Germinal center (tissue), 1 donor: ENCODE measurements at regions not wholly inside any gene's neighbourhood (a gene's known extent, or its start where the extent isn't known, plus 50 kb on each side); places are given as distances from the start of the nearest gene placed in this dataset.
"Not testable (repeated sequence)": the region's sequence is repeated elsewhere in the genome, so short reads cannot be mapped to it uniquely, and the experiment has no call there.

Experiments used
- DNase-seq: peaks from one replicate; pipeline ENCODE4 v3.0.0; 2012; ENCODE audit warnings: mixed read lengths, low spot score

DNA sequence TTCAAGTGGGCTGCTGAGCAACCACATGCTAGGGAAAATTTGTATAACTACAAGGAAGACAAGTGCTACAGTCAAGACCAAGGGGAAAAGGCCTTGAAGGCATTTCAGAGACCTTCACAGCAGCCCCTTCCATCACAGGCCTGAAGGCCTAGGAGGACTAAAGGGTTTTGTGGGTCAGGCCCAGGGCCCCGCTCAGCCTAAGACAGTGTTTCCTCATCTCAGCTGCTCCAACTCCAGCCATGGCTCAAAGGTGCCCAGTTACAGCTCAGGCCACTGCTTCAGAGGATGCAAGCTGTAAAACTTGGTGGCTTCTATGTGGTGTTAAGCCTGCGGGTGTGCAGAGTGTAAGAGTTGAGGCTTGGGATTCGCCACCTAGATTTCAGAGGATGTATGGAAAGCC, 260.5 kb downstream of the NXPE2 start:
- DNase-seq, result no peak

DNA sequence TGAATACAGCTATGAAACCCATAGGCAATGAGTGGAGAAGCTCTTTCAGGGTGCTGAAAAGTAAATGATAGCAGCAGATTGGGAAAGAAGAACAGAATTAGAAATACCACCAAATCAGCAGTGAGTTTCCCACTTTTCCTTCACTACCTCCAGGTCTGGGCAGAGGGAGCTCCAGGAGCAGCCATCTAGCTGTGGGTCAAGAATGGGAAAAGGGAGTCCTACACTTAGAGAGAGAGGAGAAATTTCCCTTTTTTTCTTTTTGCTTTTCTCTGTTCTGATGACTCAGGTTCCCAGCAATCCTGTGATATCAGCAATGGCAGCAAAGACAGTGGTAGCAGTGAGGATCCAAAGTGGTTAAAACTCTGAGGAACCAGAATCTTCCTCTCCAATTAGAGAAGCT, 263.9 kb downstream of the NXPE2 start:
- DNase-seq, result no peak

DNA sequence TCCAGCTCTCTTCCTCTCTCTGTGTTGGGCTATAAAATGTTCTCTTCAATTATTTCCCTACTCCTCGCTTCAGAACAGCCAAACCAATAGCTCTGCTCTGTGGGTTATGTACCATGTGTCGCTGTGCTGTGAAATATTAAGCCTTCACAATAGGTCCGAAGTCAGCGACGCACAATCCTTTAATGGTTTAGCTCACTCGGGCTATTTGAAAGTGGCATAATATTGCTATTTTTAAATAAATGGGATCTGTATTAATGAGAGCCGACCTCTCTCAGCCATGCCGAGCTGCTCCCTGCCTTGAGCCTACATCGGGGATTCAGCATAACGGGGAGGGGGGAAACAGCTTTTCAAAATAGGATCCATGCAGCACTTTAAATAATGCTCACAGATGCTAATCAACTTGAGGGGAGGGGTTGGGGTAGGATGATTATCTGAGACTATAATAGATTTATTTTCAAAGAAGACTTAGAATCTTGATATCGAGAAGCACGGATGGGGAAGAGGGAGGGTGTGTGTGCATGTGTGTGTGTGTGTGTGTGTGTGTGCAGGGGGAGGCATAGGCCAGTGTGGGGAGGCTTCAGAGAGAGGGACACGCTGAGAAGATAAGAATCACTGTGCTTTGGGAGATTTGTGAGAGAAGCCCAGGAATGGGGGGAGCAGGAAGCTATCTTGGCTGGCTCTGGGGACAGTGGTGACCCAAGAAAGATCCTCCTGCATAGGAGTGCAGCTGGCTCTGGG, 271.5 kb downstream of the NXPE2 start:
- no peak for DNase-seq

DNA sequence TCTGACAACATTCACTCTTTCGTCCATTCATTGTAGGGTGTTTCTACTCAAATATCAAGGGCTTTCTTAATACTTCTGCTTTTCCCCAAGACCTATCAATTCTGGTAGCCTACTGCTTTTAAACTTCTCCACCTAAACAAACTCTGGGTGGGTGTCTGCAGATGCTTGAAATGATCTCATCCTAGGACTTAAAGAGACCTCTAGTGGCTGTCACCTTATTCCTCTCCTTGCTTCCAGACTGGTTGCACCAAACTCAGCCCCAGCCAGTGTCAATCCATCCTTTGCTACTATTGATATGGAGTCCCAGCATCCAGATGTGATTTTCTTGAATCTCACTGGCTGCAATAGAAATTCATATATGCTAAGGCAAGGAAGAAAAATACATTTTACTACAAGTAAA, 274.7 kb downstream of the NXPE2 start:
- no peak for DNase-seq

DNA sequence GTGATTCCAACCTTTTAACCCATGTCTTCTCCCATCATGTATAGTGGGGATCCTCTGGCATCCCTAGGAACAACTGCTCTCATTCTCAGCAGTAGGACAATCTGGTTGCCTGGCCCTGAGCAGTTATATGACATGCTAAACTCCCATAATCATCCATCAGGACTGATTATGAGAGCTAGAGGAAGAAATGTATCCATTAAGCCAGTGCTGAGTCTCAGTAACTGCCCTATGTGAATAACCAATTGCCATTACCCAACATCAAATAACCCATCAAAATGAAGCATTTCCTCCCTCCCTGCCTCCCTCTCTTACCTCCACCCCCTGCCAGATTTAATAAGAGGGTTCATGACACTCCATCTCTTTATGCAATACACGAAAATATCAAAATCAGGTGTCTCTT, 277.6 kb downstream of the NXPE2 start:
- DNase-seq, result no peak

DNA sequence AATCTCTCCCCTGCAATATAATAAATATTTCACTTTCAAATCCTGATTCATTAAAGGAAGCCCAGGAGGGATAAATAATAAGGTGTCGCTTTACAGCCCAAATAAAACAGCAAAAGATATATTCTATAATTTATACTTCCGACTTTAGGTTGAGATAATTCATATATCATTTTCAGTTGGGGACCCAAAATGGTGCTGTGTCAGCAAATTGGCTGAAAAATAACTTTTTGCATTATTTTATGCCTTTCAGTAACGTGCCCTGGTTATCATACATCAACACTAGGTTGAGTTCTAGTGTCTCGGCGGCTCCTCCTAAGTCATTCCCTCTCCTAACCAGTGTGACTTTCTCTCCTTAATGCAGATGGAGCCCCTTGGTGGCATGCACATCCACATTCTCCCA, 278.2 kb downstream of the NXPE2 start:
- no peak for DNase-seq

DNA sequence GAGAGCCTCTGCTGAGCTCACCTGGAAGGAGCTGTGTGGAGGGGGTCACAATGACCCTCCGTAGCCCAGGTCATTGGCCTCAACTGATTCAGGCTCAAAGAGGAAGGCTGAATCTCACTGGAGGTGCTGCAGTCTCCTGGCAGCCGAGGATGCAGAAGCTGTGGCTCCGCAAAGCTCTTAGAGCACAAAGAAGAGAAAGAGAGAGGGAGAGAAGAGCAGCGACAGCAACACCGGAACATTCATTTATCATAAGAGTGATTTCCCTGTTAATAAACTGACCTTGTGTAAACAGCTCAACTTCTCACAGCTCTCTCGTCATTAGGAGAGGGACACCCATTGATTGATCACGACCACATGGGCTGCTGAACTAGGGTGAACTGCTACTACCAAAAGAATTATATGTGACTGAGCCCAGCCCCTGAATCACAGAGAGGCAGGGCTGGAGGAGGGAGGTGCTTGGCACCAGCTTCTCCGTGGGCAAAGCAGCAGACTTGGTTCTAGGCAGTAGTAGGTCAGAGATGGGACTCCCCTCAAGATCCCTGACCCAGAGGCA, 281.7 kb downstream of the NXPE2 start:
- DNase-seq, result no peak

DNA sequence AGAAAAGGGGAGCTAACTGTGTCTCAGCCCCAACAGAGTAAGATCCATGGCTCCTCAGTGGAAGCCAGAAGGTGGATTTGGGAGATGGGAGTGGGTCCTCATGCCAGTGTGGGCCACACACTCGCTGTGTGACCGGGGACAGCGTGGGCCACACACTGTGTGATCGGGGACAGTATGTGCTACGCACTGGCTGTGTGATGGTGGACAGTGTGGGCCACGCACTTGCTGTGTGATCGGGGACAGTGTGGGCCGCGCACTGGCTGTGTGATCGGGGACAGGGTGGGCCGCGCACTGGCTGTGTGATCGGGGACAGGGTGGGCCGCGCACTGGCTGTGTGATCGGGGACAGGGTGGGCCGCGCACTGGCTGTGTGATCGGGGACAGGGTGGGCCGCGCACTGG, 282.5 kb downstream of the NXPE2 start:
- not testable (repeated sequence) for DNase-seq

DNA sequence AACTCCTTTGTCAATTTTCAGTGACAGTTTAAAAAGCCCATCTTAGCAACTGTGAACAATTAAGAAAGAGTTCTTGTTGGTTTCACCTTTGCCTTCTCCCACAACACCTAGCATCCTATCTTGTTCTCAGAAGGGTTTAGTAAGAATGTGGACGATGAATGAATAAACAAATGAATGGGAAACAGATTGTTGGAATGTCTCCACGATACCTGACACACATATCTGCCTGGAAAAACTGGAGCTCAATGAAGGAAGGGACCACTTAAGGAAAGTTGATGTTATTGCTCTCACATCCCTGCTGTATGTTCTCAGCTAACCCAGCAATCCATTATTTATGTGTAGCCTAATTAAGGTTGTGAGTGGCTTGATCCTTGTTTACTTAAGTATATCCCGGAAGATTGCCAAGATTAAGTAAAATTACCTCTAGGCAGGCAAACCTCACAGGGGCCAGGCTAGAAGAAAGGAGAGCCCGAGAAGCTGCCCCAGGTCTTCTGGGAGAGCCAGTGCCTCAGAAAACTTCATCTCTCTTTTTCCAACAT, 286.4 kb downstream of the NXPE2 start:
- DNase-seq, result no peak

DNA sequence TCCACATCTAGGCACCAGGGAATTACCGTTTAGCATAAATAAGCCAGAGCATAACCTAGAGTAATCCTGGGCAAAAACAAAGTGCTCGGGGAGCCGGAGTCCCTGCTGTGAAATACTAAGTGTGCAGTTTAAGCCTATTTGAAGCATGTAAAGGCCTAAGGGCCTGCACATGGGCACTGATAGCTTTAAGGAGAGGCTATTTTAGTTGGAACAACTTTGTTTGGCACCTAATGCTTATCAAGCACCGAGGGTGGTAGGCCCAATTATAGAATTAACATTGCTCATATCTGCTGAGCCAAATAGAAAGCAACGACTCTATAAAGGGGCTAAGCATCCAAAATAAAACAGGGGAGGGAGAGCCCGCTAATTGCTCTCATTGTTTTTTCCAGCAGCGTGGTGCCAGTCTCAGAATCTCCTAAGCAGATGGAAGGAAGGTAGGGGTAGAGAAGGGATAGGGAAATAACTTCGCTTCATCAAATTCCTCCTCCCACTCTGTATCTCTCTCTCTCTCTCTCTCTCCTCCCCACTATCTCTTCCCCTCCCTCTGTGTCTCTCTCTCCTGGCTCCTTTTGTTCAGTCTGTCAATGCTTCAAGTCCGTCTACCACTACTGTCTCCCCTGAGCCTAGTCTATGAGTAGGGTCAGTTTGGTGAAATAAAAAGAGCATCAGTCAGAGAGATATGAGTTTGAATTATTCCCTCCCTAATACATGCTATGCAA, 292.8 kb downstream of the NXPE2 start:
- DNase-seq, result no peak

DNA sequence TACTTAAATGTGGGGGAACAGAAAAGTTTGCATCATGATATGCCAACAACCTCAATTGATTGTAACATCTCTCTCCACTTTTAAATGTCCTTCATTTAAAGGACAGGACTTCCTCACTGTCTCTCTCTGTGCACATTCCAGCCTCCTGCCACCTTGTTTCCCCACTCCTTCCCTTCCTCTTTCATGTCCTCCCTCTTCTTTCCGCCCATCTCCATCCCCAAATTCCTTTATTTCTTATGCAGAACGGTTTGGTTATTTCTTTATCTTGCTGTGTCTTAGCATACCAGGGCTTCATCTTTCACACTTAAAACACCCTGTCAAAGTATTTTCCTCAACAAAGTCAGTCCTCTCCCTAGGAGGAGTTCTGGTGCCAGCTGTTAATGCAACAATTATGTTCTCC, 293.8 kb downstream of the NXPE2 start:
- no peak for DNase-seq

DNA sequence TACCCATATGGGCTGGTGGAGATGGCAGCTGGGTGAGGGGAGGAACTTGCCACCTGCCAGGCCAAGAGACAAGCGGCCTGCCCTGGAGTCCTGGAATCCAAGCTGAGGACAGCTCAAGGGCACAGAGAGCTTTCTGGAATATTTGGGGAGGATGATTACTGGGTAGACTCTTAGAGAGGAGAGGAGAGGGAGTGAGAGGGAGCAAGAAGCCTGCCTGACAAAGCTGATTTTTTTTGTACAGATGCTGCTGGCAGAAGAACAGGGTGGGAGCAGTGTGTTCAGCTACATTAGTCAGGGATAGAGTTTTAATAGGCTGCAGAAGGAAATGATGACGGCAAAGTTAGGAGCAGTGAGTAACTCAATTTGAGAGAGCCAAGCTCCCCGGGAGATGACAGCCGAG, 299.3 kb downstream of the NXPE2 start:
- DNase-seq, result no peak

DNA sequence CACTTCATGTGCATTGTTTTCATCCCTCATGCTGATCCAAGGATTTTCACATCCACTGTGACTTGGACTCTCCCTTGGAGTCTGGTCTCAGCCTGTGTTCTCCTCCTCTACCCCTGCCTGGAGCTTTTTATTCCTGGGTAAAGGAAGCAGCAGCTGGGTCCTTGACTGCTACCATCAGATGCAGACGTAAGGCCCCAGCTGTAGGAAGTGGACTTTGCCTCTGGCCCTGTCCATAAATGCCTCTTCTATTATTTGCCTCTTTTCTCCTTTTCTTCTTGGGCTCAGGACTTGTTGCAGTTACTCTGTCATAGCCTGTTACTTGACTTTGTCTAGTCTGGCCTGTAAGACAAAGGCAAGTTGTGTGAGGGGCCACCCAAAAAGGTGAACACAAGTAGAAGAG, 303.8 kb downstream of the NXPE2 start:
- DNase-seq, result no peak

DNA sequence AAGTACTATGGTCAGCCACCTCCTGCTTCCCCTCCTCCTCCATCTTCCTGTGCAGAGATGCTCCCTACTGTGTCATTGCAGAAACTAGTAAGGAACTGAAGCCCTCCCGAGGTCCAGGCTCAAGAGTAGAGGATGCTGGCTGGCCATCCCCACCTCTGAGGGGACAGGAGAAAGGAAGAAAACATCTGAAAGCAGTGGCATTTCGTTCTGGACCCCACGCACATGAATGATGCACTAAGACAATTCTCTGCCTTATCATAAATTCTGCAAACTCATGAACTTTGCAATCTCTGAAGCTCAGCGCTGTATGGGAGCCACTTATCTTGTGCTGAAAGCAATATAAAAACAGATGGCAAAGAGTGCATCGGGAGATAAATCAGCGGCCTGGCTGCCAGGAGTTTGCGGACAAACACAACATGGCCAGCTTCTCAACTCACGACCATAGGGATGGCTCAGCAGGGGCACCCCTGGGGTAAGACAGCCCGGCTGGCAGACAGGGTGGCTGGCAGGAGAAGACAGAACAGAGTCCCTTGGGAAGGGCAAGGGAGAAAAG, 306.4 kb downstream of the NXPE2 start:
- DNase-seq, result no peak

DNA sequence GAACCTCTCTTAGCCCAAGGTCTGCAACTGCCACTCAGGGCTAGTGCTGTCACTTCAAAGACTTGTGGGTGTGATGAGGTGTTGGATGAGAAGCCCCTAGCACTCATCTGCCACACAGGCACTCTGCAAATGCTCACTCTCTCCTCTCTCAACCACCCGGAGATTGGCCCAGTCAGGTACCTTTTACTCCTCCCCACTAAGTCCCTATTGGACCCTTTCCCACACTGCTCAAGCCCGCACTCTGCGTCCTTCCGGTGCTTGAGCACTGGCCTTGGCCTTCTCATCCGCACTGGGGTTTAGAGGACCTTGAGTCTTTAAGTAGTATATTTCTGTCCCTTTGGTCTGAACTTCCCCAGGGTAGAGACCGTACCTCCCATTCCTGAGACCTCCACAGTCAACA, 308.0 kb downstream of the NXPE2 start:
- no peak for DNase-seq

DNA sequence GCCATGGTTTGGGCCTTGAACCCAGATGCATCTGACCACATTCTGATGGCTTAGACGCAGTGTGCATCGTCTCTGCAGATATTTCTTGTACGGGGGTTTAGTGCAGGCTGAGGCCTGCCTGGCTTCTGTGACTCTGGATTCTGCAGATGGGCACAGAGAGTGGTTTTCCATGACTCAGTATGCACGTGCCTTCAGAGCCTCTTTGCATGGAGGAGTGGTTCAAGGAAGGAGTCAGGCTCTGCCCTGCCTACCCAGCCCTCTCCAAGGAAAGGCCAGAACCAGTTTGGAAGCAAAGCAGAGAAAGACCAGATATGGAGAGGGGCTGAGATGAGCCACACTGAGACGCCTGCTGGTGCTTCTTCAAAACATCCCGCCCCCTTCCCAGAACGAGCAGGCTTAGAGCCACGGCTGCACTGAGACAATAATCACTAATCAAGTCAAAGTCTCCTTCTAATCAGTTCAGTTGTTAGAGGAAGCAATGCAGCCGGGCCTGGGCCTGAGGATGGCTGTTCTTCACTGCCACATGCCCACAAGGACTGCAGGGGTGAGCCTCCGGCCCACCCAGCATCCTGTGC, 308.9 kb downstream of the NXPE2 start:
- no peak for DNase-seq

DNA sequence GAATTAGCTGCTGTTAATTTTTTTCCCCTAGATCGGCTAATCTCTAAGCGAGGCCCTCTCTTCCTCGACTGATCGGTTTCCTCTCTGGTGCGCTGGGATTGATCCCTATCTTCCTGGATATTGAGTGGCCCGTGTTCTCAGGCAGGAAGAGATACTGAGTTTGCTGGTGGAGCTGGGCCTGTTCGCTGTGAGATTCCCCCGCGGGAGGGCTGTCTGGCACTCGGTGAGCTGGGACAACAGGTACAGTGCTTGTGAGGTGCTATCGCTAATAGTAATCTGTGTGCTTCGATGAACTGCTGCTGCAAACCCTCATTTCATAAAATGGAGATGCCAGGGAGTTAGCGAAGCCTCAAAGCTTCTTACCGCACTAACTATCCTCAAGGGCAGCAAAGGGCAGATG, 310.3 kb downstream of the NXPE2 start:
- no peak for DNase-seq

DNA sequence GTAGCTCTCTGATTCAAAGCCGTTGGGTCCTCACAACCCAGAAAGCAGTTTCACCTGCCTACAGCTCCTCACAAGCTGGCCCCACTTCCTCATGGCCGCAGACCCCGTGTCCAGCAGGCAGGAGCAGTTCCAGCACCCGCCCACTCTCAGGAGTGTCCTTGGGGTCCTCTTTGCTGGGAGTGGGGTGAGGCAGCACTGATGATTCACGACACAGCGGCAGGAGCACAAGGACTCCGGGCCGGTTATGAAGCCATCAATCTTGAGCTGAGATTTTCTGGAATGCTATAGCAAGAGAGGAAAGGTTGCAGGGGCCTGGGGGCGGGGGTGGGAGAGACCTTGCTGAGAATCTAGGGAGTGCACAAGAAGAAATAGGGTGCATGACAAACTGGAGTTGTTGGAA, 311.2 kb downstream of the NXPE2 start:
- no peak for DNase-seq

DNA sequence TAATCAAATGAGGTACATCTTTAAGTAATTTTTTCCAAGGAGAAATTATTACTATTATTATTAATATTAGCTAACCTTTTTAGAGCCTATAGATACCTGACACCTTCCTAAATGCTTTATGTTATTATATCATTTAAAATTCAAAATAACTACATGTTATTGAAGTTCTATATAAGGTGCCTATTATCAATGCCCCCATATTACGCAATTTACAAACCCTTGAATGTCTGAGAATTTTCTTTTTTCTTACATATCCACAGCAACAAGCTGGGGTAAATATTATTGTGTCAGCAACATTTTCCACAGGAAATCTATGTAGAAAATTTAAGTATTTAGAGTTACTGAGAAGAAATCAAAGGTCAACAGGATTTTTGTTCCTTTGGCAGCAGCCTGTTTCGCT, 327.3 kb downstream of the NXPE2 start:
- no peak for DNase-seq

DNA sequence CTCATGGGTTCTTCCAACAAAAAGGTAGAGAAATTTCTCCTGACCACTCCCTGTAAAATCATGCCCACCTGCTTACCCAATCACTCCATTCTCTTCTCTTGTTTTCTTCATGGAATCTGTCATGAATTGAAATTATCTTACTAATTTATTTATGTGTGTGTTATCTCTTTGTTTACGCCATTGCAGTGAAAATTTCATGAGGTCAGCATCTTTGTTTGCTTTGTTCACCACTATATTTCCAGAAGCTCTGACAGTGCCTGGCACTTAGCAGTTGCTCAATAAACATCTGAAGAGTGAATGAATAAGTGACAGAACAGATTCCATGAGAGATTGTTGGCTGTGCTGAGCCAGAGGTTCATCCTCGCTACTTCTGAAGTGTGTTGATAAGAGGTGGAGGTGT, 329.5 kb downstream of the NXPE2 start:
- no peak for DNase-seq

DNA sequence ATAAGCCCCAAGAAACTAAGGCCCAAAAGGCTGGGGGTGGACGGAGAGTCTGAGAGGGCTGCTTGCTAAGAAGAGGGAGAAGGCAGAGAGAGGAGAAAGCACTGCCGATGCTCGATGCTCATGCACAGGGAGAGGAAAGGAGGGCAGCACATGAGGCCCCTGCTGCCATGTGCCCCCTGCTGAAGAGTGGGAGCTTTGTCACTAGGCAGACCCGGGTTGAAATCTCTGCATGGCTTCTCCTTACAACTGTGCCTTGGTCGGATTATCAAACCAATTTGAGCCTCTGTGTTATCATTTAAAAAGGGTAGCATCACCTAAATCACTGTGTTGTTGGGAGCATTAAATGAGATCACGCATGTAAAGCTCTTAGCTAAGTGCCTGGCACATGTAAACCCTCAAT, 330.5 kb downstream of the NXPE2 start:
- no peak for DNase-seq

DNA sequence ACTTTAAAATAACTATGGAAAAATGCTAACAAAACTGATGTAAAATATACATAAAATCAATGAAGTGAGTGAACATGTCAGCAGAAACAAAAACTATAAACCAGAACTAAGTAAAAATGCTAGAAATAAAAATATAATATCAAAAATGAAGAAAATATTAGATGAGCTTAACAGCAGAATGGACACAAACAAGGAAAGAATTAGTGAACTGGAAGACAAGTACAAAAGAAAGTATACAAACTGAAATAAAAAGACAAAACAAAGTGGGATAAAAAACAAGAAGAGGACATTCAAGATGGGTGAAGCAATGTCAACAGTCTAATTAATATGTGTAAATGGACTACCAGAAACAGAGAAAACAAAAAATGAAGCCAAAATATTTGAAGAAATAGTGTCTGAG, 339.2 kb downstream of the NXPE2 start:
- DNase-seq, result no peak

DNA sequence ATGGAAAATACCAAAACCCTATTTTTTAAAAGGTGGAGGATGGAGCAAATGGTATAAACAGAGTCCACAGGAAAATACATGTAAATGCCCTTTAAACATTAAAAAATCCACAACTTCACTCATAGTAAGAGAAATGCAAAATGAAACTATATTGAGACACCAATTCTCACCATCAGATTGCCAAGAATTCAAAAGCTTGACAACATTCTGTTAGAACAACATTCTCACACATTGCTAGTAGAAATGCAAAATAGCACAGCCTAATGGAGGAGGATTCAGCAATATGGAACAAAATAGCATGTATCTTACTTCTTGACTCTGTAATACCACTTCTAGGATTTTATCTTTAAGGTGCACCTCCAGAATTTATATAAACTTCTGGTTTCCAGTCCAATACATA, 351.8 kb downstream of the NXPE2 start:
- DNase-seq, result no peak
